PC-3 (cell line): ENCODE measurements at regions not wholly inside any gene's neighbourhood (a gene's known extent, or its start where the extent isn't known, plus 50 kb on each side); places are given as distances from the start of the nearest gene placed in this dataset.

ENCODE experiments used
- ATAC-seq: fragments of 200-7000 bp; cut with Tn5 transposase; 2 replicates; pipeline ENCODE4 v1.9.1; 2020; ENCODE audit warnings: mild to moderate bottlenecking, moderate library complexity
- BruUV-seq: library from RNA; stranded (reverse); fragments of 400-500 nt; replicated peaks from 2 replicates; lab custom pipeline; 2021; lab: Mats Ljungman, UMichigan
- CTCF ChIA-PET: fragments of 300-600 bp; sonication (Branson Sonifier 250); formaldehyde crosslinking; loops from one replicate; lab custom pipeline; 2022; ENCODE audit warnings: antibody characterized with exemption; lab: Charles Lee
- POLR2A ChIA-PET: fragments of 300-600 bp; sonication (Branson Sonifier 250); formaldehyde crosslinking; loops from one replicate; lab custom pipeline; 2022; ENCODE audit warnings: antibody characterized with exemption; ENCODE audit not compliant: unreplicated experiment; lab: Charles Lee
- DNase-seq: peaks from one replicate; pipeline ENCODE4 v3.0.0-alpha.2; 2015
- H2AFZ ChIP-seq: fragments of 300-600 bp; sonication (generic); 2 replicates; pipeline ENCODE4 v1.6.0; 2016; ENCODE audit warnings: antibody characterized with exemption, low read length
- H3F3A ChIP-seq: fragments of 300-600 bp; sonication (generic); one replicate; pipeline ENCODE4 v1.6.0; 2017; ENCODE audit warnings: antibody characterized with exemption, low read length, control low read depth, mild to moderate bottlenecking; ENCODE audit not compliant: unreplicated experiment
- H3K27ac ChIP-seq: fragments of 300-600 bp; sonication (generic); 2 replicates; pipeline ENCODE4 v1.5.1; 2016; ENCODE audit warnings: mild to moderate bottlenecking, low read length
- H3K27me3 ChIP-seq: fragments of 300-600 bp; sonication (generic); 2 replicates; pipeline ENCODE4 v1.6.1; 2016; ENCODE audit warnings: low read length, mixed read lengths
- H3K36me3 ChIP-seq: fragments of 300-600 bp; sonication (generic); 2 replicates; pipeline ENCODE4 v1.6.1; 2016; ENCODE audit warnings: low read depth, mixed run types, low read length, mixed read lengths
- H3K4me1 ChIP-seq: fragments of 300-600 bp; sonication (generic); 2 replicates; pipeline ENCODE4 v1.5.1; 2016; ENCODE audit warnings: low read length; ENCODE audit not compliant: insufficient read depth
- H3K4me2 ChIP-seq: fragments of 300-600 bp; sonication (generic); 2 replicates; pipeline ENCODE4 v1.6.0; 2016; ENCODE audit warnings: low read length
- H3K4me3 ChIP-seq: fragments of 300-600 bp; sonication (generic); 2 replicates; pipeline ENCODE4 v1.5.1; 2016; ENCODE audit warnings: mild to moderate bottlenecking, low read length, mixed read lengths
- H3K79me2 ChIP-seq: fragments of 300-600 bp; sonication (generic); 2 replicates; pipeline ENCODE4 v1.6.1; 2017; ENCODE audit warnings: low read length, mixed read lengths
- H3K9ac ChIP-seq: fragments of 300-600 bp; sonication (generic); 2 replicates; pipeline ENCODE4 v1.6.0; 2016; ENCODE audit warnings: mild to moderate bottlenecking, low read length
- H3K9me2 ChIP-seq: fragments of 300-600 bp; sonication (generic); replicated peaks from 2 replicates; pipeline ENCODE4 v1.6.1; 2016; ENCODE audit warnings: mixed run types, low read length, mixed read lengths
- H3K9me3 ChIP-seq: fragments of 300-600 bp; sonication (generic); 2 replicates; pipeline ENCODE4 v1.6.1; 2016; ENCODE audit warnings: low read length, mixed read lengths
- H4K20me1 ChIP-seq: fragments of 300-600 bp; sonication (generic); 2 replicates; pipeline ENCODE4 v1.6.1; 2016; ENCODE audit warnings: low read length, mixed read lengths
- CTCF ChIP-seq: fragments of 300-600 bp; sonication (generic); conservative IDR thresholded peaks from 2 replicates; pipeline ENCODE4 v1.5.1; 2017; ENCODE audit warnings: antibody characterized with exemption, low read depth, mild to moderate bottlenecking, low read length
- EZH2 ChIP-seq: fragments of 300-600 bp; sonication (generic); IDR thresholded peaks from one replicate; pipeline ENCODE4 v1.6.1; 2017; ENCODE audit warnings: antibody characterized with exemption, mild to moderate bottlenecking, low read length; ENCODE audit not compliant: unreplicated experiment
- EZH2phosphoT487 ChIP-seq: fragments of 300-600 bp; sonication (generic); IDR thresholded peaks from 2 replicates; pipeline ENCODE4 v1.6.1; 2018; ENCODE audit warnings: mild to moderate bottlenecking, antibody characterized with exemption, low read length, borderline replicate concordance
- intact Hi-C: fragments of 100-400 bp; cut with micrococcal nuclease; formaldehyde crosslinking; loops from 2 replicates; pipeline ENCODE4 v1.9.0; 2023

DNA sequence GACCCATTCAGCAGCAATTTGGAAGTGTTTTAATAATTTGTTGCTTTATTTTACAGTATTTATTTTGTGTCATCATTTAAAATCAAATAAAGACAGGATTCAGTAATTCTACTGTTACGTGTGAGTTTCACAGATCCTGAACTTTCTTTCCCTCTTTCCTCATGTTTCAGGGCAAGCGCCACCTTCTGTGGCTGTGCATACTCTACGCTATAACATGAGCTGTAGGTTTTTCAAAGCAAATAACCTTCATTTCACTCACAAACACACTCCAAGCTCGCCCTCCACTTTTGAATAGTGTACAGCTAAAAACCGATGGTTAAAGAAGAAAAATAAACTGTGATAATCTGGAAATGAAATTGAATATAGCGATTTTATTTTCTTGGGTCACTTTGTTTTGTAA, 753.3 kb downstream of the OLFM4 start:
- ChIA-PET CTCF (interaction anchor here (0.6 to 1.5 kb wide), 4 partner anchors 331 to 535 kb away, joined by 3 to 19 read pairs (median 4); no protein-coding TSS in a partner anchor), POLR2A (interaction anchor here (0.6 kb wide), 1 partner anchor 1058 kb away, joined by 3 read pairs; no protein-coding TSS in a partner anchor)
- DNase-seq (peak; percentile 10), ATAC-seq (peak; percentile 81)
- TF ChIP-seq EZH2phosphoT487: no peak
- no peak for TF ChIP-seq CTCF
- no peak for TF ChIP-seq EZH2
- peak overlapping the region; percentile 44; the same call in 1 of the 2 replicates for H3K4me3 ChIP-seq
- H3F3A ChIP-seq: no peaks in the 10 kb centered on the region
- H3K9ac ChIP-seq: no peak overlapping the region
- H3K27me3 ChIP-seq: no peaks in the 10 kb centered on the region
- no peaks in the 10 kb centered on the region for H3K4me1 ChIP-seq
- no peaks in the 10 kb centered on the region for H3K79me2 ChIP-seq
- H2AFZ ChIP-seq: peak overlapping the region; percentile 74; the same call in 1 of the 2 replicates
- H3K4me2 ChIP-seq: 0 out of 2 replicates have a peak overlapping the region, but pooled peaks have one; percentile 79
- H3K9me2 ChIP-seq: no peaks in the 10 kb centered on the region
- H3K36me3 ChIP-seq: no peaks in the 10 kb centered on the region
- H4K20me1 ChIP-seq: no peaks in the 10 kb centered on the region
- intact Hi-C loops: loop anchor here (1.0 to 10.0 kb wide), 7 partner anchors 62 to 753 kb away; no protein-coding TSS in a partner anchor
- no TSS peak for BruUV-seq
- no peaks in the 10 kb centered on the region for H3K9me3 ChIP-seq
- H3K27ac ChIP-seq: no peak overlapping the region

GRCh38 chr13:53782488-53782961, 753.9 kb downstream of the OLFM4 start:
- ChIA-PET CTCF (interaction anchor here (0.6 to 1.5 kb wide), 5 partner anchors 330 to 825 kb away, joined by 3 to 19 read pairs (median 4); no protein-coding TSS in a partner anchor), POLR2A (interaction anchor here (0.6 kb wide), 1 partner anchor 1058 kb away, joined by 3 read pairs; no protein-coding TSS in a partner anchor)
- no peaks in the 10 kb centered on the region for H3K79me2 ChIP-seq
- no TSS peak for BruUV-seq
- H3F3A ChIP-seq: no peaks in the 10 kb centered on the region
- H3K9me3 ChIP-seq: no peaks in the 10 kb centered on the region
- H3K27ac ChIP-seq: no peak overlapping the region
- no peaks in the 10 kb centered on the region for H3K4me1 ChIP-seq
- intact Hi-C loops: loop anchor here (1.0 to 10.0 kb wide), 7 partner anchors 62 to 752 kb away; no protein-coding TSS in a partner anchor
- H3K9me2 ChIP-seq: no peaks in the 10 kb centered on the region
- peak overlapping the region; percentile 44; the same call in 1 of the 2 replicates for H3K4me3 ChIP-seq
- no peaks in the 10 kb centered on the region for H3K36me3 ChIP-seq
- peak; percentile 63 for TF ChIP-seq CTCF
- no peak for TF ChIP-seq EZH2phosphoT487
- TF ChIP-seq EZH2: no peak
- no peaks in the 10 kb centered on the region for H3K27me3 ChIP-seq
- no peaks in the 10 kb centered on the region for H4K20me1 ChIP-seq
- peak; percentile 77 for ATAC-seq
- H2AFZ ChIP-seq: peak overlapping the region; percentile 74
- no peak overlapping the region for H3K9ac ChIP-seq
- peak; percentile 67 for DNase-seq
- peak overlapping the region; percentile 79 for H3K4me2 ChIP-seq

DNA sequence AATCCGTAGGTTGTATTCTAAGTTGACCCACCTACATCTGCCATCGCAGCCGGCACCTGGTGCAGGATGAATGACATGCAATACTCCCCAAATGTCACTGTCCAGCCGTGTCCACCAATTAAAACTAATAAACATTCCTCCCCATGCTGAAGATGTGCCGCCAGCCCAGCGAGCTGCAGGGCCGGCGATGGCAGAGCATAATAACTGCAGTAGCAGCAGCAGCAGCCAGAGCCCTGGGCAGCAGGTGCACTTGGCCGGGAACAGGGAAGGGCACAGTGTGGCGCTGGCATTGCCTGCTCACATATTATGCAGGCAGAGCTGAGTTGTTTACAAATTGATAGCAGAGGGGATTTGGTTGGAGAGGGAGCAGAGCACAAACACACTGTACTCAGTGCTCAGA, 754.9 kb downstream of the OLFM4 start:
- no TSS peak for BruUV-seq
- TF ChIP-seq EZH2 (no peak), CTCF (no peak), EZH2phosphoT487 (no peak)
- Histone ChIP-seq H3F3A (no peaks in the 10 kb centered on the region), H2AFZ (no peak overlapping the region), H3K9ac (no peak overlapping the region), H3K4me3 (no peak overlapping the region), H3K9me2 (no peaks in the 10 kb centered on the region), H4K20me1 (no peaks in the 10 kb centered on the region), H3K27ac (no peak overlapping the region), H3K79me2 (no peaks in the 10 kb centered on the region), H3K36me3 (no peaks in the 10 kb centered on the region), H3K4me1 (no peaks in the 10 kb centered on the region), H3K27me3 (no peaks in the 10 kb centered on the region), H3K9me3 (no peaks in the 10 kb centered on the region), H3K4me2 (no peak overlapping the region)
- intact Hi-C loops: loop anchor here (5.0 to 10.0 kb wide), 3 partner anchors 291 to 751 kb away; no protein-coding TSS in a partner anchor
- DNase-seq (no peak), ATAC-seq (no peak; the same call in 1 of the 2 replicates)
- ChIA-PET POLR2A (no interaction called here), CTCF (no interaction called here)
